SW480 (cell line): ENCODE measurements at regions not wholly inside any gene's neighbourhood (a gene's known extent, or its start where the extent isn't known, plus 50 kb on each side); places are given as distances from the start of the nearest gene placed in this dataset.
"Not testable (repeated sequence)": the region's sequence is repeated elsewhere in the genome, so short reads cannot be mapped to it uniquely, and the experiment has no call there.

Experiments used
- DNase-seq: peaks from one replicate; pipeline ENCODE4 v3.0.0-alpha.2; 2016; ENCODE audit warnings: low spot score

DNA sequence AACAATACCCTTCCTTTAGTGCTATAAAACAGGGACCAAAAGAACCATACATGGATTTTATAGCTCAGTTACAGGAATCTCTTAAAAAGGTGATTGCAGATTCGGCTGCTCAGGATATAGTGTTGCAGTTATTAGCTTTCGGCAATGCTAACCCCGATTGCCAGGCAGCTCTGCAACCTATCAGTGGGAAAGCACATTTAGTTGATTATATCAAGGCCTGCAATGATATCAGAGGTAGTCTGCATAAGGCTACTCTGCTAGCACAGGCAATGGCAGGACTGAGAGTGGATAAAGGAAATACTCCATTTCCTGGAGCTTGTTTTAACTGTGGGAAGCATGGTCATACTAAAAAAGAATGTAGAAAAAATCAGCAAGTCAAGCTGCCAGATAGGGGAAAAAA lies 327.7 kb downstream of the REEP3 start:
- DNase-seq: not testable (repeated sequence)

DNA sequence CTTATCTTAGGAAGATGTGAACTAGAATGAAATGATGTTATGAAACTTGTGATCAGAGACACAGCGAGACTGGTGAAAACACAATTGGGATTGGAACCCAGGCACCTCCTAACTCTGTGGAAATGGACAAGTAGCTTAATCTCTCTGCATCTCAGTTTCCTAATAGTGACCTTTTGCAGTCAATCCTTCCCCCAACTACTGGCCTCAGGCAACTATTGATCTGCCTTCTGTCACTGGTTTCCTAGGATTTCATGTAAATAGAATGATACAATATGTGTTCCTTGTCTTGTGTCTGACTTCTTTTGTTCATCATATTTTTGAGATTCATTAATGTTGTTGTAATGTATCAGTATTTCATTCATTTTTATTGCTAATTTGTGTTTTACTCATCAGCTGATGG lies 341.7 kb downstream of the REEP3 start:
- DNase-seq: no peak

DNA sequence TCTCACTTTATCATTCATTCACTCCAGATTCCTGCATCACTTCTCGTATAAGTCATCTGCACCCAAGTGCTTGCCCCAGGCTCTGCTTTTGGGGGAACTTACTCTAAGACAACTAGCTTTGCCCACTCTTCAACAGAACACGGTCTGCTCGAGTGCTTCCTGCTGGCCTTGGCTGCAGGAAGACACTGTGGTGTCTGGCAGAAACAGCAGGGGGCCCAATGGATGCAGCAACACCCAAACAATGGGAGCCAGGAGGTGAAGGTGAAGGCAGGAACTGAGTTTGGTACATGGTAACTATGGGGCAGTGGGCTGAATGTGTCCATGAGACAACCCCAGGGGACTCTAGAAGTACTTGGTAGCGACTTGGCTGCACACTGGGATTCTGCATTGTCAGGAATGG lies 344.0 kb downstream of the REEP3 start:
- DNase-seq: no peak

- DNase-seq: peak; percentile 13
Measured at GRCh38 chr10:63866075-63866746, 345.0 kb downstream of the REEP3 start.

DNA sequence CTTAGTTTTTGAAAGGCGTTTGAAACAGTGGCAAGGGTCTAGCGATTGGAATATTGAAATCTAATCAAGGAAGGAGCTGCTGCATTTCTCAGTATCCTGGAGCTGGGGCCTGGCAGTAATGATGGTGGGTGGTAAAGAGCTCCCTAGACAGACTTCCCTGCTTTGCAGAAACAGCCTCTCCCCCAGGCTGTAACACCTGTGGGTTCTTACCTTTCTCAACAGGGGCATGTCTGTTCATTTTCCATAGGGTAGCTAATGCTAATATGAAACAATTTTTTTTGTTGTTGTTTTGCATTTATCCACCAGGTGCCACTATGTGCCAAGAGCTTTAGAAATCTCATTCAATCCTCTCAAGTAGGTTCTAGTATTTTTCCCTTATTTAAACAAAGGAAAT lies 345.5 kb downstream of the REEP3 start:
- DNase-seq: peak; percentile 11

DNA sequence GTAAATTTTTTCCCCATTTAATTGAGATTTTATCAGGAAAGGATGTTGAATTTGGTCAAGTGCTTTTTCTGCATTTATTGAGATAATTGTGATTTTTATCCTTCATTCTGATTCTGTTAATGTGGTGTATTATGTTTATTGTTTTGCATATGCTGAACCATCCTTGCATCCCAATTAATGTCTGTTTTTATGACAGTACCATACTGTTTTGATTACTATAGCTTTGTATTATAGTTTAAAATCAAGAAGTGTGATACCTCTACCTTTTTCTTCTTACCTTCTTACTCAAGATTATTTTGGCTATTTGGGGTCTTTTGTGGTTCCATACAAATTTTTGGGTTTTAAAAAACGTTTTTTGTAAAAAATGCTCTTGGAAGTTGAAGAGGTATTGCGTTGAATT lies 357.2 kb downstream of the REEP3 start:
- DNase-seq: no peak

DNA sequence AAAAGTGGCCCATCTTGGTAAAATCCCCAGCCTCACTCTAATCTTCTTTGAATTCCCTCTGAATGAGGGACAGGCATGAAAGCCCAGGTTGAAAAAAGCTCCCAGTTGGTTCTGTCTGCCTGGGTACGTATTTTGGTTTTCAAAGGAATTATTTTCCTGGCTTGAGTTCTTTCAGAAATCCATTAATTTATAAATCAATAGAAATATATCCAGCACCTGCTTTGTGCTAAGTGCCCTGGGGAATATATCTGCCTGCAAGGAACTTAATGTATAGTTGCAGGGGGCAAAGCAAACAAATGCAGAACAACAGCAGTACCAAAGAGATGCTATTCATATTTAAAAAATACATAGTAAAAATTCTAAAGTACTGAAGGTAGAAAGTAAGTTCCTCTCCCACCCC lies 362.7 kb downstream of the REEP3 start:
- no peak for DNase-seq

DNA sequence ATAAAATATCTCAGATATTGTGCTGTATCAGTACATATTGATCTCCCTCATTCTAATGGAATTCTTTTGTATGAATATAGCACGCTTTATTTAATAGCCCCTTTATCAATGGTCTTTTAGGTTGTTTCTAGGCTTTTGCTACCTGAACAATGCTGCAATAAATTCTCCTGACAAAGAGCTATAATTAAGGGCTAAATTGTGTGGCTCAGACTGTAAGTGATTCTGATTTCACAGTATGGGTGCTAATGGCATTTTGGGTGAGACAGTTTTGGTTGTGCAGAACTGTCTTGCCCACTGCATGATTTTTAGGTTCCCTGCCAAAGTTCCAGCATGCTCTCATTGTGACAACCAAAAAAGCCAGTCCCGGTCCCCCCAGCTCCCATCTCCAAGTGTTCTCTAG lies 363.2 kb downstream of the REEP3 start:
- no peak for DNase-seq

GRCh38 chr10:63885156-63885555 lies 364.0 kb downstream of the REEP3 start:
- no peak for DNase-seq

- no peak for DNase-seq
Measured at GRCh38 chr10:63886281-63887022, 365.3 kb downstream of the REEP3 start.

- DNase-seq: no peak
Measured at GRCh38 chr10:63887023-63887589, 365.9 kb downstream of the REEP3 start.

- DNase-seq: no peak
Measured at GRCh38 chr10:63887600-63888370, 366.6 kb downstream of the REEP3 start.

- no peak for DNase-seq
Measured at GRCh38 chr10:63889803-63890202, 368.6 kb downstream of the REEP3 start.

- no peak for DNase-seq
Measured at GRCh38 chr10:63896992-63897391, 375.8 kb downstream of the REEP3 start.

- no peak for DNase-seq
Measured at GRCh38 chr10:63899673-63900300, 378.6 kb downstream of the REEP3 start.

GRCh38 chr10:63901228-63901627 lies 380.0 kb downstream of the REEP3 start:
- no peak for DNase-seq

DNA sequence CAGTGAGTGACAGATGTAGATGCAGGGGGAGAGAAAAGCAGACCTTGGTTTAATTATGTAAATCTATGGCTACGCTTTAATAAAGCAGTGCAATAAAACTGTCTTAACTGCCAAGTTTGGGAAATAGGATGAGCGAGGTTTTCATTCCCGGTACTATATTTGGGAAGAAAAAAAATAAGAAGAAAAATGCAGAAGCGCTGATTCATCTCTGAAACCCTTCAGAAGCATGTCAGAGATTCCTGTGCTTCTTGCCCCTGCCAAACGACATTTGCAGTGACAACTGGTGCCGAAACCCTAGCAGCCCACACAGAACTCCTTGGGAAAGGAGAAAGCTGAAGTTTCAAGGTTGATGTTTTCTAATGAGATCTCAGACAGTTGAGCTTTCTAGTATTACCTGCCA lies 380.7 kb downstream of the REEP3 start:
- DNase-seq: no peak

DNA sequence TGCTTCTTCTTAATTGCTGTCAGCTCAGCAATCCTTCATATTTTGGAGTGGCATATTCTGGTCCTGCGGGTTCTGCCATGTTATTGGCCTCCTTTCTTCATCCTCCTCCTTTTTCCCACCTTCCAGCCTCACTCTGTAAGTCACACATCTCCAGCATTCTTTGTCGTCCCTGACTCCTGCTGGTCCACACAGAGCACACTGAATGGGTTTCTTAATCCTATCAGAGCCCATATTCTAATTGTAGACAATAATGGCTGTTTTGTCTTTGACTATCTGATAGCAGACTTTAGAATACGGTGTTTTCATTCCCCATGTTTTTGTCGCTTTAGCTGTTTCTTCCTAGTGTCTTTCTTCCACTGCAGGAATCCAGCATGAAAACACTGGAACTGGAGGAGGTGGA lies 389.6 kb downstream of the REEP3 start:
- DNase-seq: no peak

GRCh38 chr10:63915240-63915639 lies 394.0 kb downstream of the REEP3 start:
- DNase-seq: no peak

- DNase-seq: no peak
Measured at GRCh38 chr10:63917363-63917762, 396.2 kb downstream of the REEP3 start.

DNA sequence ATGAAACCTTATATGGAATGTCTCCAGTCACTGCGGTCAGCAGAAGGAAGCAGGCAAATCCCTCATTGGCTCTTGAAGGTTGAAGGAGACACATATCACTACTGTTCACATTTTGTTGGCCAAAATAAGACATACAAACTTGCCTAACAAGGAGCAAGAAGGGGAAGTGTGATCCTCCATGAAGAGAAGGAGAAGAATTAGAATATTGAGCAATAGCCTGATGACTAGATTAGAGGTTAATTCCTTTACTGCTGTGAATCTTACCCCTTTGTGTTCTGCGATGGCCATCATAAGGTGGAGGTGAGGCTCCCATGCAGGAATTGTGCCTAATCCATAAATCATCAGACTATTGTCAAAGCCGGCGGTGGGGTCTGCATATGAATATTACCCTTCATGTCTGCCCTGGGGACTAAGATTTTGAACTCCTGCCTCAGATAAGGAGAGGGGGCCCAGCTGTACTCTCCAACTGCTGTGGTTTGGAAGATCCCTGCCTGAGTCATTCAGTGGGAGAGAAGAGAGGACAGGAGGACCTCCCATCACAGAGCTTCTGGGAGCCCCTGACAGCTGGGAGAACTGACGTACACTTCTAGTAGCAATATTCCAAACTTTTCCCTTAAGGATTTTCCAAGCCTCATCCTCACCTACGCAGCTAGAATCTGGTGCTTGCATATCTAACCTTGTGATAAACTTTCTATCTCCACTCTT lies 398.5 kb downstream of the REEP3 start:
- no peak for DNase-seq

DNA sequence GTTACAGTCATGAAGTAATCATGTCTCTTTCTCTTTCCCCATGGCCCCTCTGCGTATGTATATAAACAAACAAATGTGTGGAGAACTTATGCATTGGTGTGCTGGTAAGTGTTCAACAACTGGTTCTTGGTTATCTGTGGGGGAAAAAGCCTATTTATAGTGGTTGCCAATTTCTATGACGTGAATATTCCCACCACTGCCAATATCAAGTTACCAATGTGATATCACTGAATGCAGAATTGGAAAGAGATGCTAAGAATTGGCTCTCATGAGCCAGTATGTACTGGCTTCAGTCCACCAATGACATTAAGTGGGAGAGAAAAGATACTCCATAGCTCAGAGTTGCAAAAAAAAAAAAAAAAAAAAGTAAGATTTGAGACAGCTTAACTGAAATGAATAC lies 399.7 kb downstream of the REEP3 start:
- DNase-seq: no peak
